SK-N-MC (cell line): ENCODE measurements at regions not wholly inside any gene's neighbourhood (a gene's known extent, or its start where the extent isn't known, plus 50 kb on each side); places are given as distances from the start of the nearest gene placed in this dataset.

Experiments used
- EZH2 ChIP-seq: fragments of 200-600 bp; sonication (generic); IDR thresholded peaks from one replicate; pipeline ENCODE4 v1.6.1; 2017; ENCODE audit warnings: antibody characterized with exemption
- POLR2AphosphoS5 ChIP-seq: IDR thresholded peaks from 2 replicates; pipeline ENCODE4 v1.6.1; 2012; ENCODE audit warnings: mild to moderate bottlenecking, low read depth, low read length, borderline replicate concordance

DNA sequence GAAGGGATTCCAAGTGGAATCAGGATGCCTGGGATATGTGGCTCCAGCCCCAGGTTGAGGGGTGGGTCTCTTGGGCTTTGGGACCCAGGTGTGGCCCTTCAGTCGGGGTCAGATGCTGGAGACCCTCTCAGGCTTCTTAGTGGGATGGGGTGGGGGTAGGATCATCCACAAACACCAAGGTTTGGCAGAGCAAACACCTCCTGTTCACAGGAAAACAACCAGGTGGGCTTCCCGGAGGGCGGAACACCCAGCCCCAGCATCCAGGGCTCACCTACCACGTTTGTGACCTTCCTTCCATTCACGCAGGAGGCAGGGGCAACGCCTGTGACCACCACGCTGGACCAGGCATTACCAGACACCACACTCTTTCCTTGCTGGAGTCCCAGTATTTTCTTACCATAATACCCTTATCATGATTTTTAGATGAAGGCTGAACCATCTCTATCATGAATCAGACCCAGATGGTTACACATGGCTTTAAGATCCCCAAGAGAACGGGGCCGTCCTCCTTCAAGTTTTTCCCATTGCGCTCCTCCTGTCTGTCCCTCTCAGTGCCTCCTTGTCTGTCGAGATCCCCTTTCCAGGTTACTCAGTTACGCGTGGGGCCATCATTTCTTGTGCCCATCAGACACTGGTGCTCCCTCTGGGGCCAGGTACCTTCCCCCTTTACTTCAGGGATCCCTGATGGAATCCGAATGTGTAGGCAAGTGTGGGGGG, 428.2 kb downstream of the NPHP4 start:
- TF ChIP-seq EZH2 (no peak), POLR2AphosphoS5 (no peak)
